ENCODE measurements at regions not wholly inside any gene's neighbourhood (a gene's known extent, or its start where the extent isn't known, plus 50 kb on each side); places are given as distances from the start of the nearest gene placed in this dataset.

DNA sequence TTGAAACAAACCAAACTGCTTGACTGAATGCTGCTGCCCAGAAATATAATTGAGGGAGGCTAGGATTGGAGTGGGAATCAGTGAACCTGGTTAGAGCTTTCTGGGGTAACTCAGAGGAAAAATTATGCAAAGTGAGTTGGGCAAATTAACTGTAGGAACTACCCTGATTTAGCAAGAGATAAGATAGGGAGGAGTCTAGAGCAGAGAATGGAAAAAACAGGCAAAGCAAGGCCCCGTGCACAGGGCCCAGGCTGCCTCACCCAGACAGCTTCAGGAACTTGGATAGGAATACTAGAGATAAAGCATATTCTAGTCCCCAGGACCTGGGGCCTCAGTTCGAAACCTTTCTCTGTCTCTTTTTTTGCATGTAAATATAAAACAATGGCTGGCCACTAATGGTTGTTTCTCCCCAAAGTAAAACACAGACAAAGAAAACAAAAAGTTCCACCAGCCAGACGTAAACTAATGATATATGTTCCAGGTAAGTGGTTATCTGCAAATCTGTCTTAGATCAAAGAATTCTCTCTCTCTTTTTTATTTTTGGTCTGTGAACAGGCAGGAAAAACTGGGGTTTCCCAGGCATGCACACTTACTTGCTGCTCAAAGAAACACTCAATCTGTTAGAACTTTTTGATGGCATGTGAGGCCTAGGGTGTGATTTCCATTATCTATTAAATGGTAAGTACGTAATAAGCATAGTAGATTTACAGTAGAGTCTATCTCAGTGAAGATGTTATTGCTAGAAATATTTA is 168.1 kb upstream of the MAP3K1 start:
- Histone ChIP-seq H3K36me3 (ENCODE audit: insufficient read depth, insufficient read length, low read length) (no peaks in the 10 kb centered on the region), H3K9me3 (ENCODE audit: insufficient read depth, low read length) (no peaks in the 10 kb centered on the region), H3K4me1 (ENCODE audit: insufficient read depth, insufficient read length) (peaks cover 8% of the 10 kb centered on the region), H3K9ac (ENCODE audit: insufficient read length, low read depth) (no peak overlapping the region), H3K27me3 (ENCODE audit: insufficient read depth, insufficient read length) (no peaks in the 10 kb centered on the region), H3K4me3 (ENCODE audit: insufficient read length, low read depth) (no peak overlapping the region)
- DNase-seq (ENCODE audit: low read depth, low spot score), result no peak
- TF ChIP-seq YY1 (IDR thresholded peaks at IDR 0.05; ENCODE audit: insufficient read depth, insufficient read length) (no peak), ZNF274 (IDR thresholded peaks at IDR 0.05; ENCODE audit: low read depth, low read length) (no peak), SUZ12 (IDR thresholded peaks at IDR 0.05; ENCODE audit: extremely low read depth, insufficient read depth, insufficient read length) (no peak)

DNA sequence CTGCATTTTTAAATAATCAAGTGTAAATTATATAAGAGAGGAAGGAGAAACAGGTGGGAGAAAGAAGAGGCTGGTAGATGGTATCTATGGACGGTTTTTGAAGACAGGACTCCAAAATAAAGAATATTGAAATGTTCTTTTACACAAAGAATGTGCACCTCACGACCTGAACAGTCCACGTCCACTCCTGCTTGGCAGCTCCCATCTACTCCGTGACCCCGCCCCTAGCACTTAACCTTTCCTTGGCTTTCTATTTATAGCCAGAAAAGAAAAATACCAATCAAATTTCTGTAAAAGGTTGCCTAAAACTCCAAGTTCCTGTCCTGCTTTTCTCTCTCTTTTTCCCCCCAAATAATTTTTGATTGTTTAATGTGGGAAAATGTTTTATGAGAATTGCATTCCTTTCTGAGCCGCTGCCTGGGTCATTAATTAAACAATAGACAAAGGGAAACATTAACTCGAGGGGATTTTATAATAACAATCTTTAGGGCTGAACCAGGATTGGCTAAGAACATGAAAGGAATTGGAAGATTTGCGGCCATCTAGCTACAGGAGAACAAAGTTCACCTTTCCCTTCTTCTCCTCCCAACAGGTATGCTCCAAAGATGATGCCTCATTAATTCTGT is 173.6 kb upstream of the MAP3K1 start:
- Histone ChIP-seq H3K36me3 (ENCODE audit: insufficient read depth, insufficient read length, low read length) (no peaks in the 10 kb centered on the region), H3K4me3 (ENCODE audit: insufficient read length, low read depth) (no peak overlapping the region), H3K4me1 (ENCODE audit: insufficient read depth, insufficient read length) (peaks cover under 1% of the 10 kb centered on the region), H3K9ac (ENCODE audit: insufficient read length, low read depth) (no peak overlapping the region), H3K27me3 (ENCODE audit: insufficient read depth, insufficient read length) (no peaks in the 10 kb centered on the region), H3K9me3 (ENCODE audit: insufficient read depth, low read length) (no peaks in the 10 kb centered on the region)
- DNase-seq (ENCODE audit: low read depth, low spot score), result no peak
- TF ChIP-seq ZNF274 (IDR thresholded peaks at IDR 0.05; ENCODE audit: low read depth, low read length) (no peak), SUZ12 (IDR thresholded peaks at IDR 0.05; ENCODE audit: extremely low read depth, insufficient read depth, insufficient read length) (no peak), YY1 (IDR thresholded peaks at IDR 0.05; ENCODE audit: insufficient read depth, insufficient read length) (no peak)

DNA sequence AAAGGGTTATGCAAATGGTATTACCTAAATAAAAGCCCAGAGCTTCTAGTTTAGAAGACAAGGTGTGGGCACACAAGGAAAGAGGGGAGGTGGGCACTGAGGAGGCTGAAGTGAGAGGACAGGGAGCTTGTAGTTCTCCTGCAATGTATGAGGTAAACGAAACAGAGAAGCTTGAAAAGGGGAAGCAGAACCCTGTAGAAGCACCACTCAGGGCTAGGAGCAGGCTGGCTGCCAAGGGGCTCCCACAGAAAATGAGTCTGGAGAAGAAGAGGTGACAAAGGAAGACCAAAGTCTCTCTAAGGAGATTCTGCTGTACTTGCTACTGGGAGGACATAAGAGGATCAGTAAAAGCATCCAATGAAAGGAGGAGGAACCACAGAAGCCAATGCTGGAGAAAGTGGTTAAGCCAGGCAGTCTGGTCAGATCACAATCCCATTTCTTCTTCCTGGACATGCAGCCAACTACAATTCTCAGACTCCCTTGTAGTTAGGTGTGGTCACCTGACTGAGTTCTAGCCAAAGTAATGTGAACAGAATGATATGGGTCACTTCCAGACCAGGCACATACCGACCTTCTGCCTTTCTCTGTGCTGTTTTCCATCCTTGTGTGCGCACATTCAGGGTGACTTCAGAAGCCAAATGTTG is 174.5 kb upstream of the MAP3K1 start:
- Histone ChIP-seq H3K9me3 (ENCODE audit: insufficient read depth, low read length) (no peaks in the 10 kb centered on the region), H3K36me3 (ENCODE audit: insufficient read depth, insufficient read length, low read length) (no peaks in the 10 kb centered on the region), H3K9ac (ENCODE audit: insufficient read length, low read depth) (no peak overlapping the region), H3K4me1 (ENCODE audit: insufficient read depth, insufficient read length) (no peaks in the 10 kb centered on the region), H3K4me3 (ENCODE audit: insufficient read length, low read depth) (no peak overlapping the region), H3K27me3 (ENCODE audit: insufficient read depth, insufficient read length) (no peaks in the 10 kb centered on the region)
- TF ChIP-seq ZNF274 (IDR thresholded peaks at IDR 0.05; ENCODE audit: low read depth, low read length) (no peak), SUZ12 (IDR thresholded peaks at IDR 0.05; ENCODE audit: extremely low read depth, insufficient read depth, insufficient read length) (no peak), YY1 (IDR thresholded peaks at IDR 0.05; ENCODE audit: insufficient read depth, insufficient read length) (no peak)
- no peak for DNase-seq (ENCODE audit: low read depth, low spot score)

DNA sequence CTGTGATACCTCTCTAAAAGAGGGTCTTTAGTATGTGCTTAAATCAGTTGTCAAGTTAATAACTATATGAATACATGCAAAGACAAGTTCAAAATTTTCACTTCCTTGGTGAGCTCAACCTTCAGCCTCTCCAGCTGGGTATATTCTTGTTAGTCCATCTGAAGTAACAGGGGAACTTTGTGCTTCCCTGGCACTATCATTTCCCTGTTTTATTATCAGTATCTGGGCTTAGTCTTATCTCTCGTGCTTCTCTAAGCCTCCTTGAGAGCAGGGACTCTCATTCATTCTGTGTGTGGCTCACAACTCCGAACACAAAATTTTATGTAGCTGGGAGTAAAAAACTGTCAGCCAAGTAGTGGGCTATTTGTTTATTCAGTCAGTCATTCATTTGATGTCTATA is 175.9 kb upstream of the MAP3K1 start:
- TF ChIP-seq YY1 (IDR thresholded peaks at IDR 0.05; ENCODE audit: insufficient read depth, insufficient read length) (no peak), ZNF274 (IDR thresholded peaks at IDR 0.05; ENCODE audit: low read depth, low read length) (no peak), SUZ12 (IDR thresholded peaks at IDR 0.05; ENCODE audit: extremely low read depth, insufficient read depth, insufficient read length) (no peak)
- Histone ChIP-seq H3K27me3 (ENCODE audit: insufficient read depth, insufficient read length) (no peaks in the 10 kb centered on the region), H3K4me1 (ENCODE audit: insufficient read depth, insufficient read length) (no peaks in the 10 kb centered on the region), H3K9ac (ENCODE audit: insufficient read length, low read depth) (no peak overlapping the region), H3K9me3 (ENCODE audit: insufficient read depth, low read length) (no peaks in the 10 kb centered on the region), H3K36me3 (ENCODE audit: insufficient read depth, insufficient read length, low read length) (no peaks in the 10 kb centered on the region), H3K4me3 (ENCODE audit: insufficient read length, low read depth) (no peak overlapping the region)
- no peak for DNase-seq (ENCODE audit: low read depth, low spot score)

DNA sequence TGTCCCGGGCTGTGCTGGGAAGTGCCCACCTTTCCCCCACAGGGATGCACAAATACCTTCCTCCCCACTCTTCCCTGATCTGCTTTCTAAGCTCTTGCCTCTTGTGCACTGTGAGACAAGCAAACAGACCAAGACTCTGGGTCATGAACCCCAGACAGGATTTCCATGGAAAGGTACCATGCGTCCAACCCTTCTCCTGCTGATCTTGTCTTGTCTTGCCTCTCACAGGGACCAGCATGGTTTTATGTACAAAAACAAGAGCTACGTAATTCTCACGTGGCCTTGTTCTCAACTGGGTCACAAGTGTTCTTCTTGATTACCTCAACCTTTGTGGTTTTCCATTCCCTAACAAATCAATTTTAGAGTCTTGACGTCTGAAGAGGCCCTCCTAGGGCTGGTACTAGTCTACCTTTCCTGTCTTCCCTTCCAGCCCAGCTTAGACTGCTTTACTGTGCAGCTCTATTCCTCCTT is 176.5 kb upstream of the MAP3K1 start:
- H3K4me1 ChIP-seq (ENCODE audit: insufficient read depth, insufficient read length), result no peaks in the 10 kb centered on the region
- no peak overlapping the region for H3K9ac ChIP-seq (ENCODE audit: insufficient read length, low read depth)
- H3K9me3 ChIP-seq (ENCODE audit: insufficient read depth, low read length), result no peaks in the 10 kb centered on the region
- no peak for DNase-seq (ENCODE audit: low read depth, low spot score)
- no peaks in the 10 kb centered on the region for H3K36me3 ChIP-seq (ENCODE audit: insufficient read depth, insufficient read length, low read length)
- H3K4me3 ChIP-seq (ENCODE audit: insufficient read length, low read depth), result no peak overlapping the region
- TF ChIP-seq ZNF274 (IDR thresholded peaks at IDR 0.05; ENCODE audit: low read depth, low read length) (no peak), YY1 (IDR thresholded peaks at IDR 0.05; ENCODE audit: insufficient read depth, insufficient read length) (no peak), SUZ12 (IDR thresholded peaks at IDR 0.05; ENCODE audit: extremely low read depth, insufficient read depth, insufficient read length) (no peak)
- no peaks in the 10 kb centered on the region for H3K27me3 ChIP-seq (ENCODE audit: insufficient read depth, insufficient read length)

DNA sequence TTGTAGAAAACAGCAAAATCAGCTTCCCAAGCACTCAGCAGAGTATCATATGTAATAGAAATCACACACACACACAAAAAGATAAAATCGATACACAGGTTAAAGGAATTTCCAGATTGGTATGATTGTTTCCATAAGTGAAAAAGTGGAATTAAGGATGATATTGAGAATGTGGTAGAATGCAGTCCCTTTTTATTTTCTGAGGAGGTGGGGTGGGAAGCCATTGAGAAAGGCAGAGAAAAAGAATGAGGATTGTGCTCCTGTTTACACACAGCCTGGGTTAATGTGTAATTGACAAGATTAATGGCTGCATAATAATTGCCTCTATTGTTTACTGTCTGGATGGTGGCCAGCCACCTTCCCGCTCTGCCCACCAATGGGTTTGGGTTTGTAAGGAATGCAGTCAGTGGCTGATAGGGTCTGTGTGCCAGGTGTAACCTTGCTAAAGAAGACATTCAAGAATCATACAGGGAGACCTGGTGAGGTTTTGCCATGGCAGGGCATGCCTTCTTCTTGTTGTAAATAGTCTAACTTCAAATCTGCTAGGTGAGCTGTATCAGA is 177.2 kb upstream of the MAP3K1 start:
- no peak overlapping the region for H3K9ac ChIP-seq (ENCODE audit: insufficient read length, low read depth)
- DNase-seq (ENCODE audit: low read depth, low spot score), result no peak
- H3K27me3 ChIP-seq (ENCODE audit: insufficient read depth, insufficient read length), result no peaks in the 10 kb centered on the region
- H3K4me1 ChIP-seq (ENCODE audit: insufficient read depth, insufficient read length), result no peaks in the 10 kb centered on the region
- H3K36me3 ChIP-seq (ENCODE audit: insufficient read depth, insufficient read length, low read length), result no peaks in the 10 kb centered on the region
- no peak for TF ChIP-seq SUZ12 (IDR thresholded peaks at IDR 0.05; ENCODE audit: extremely low read depth, insufficient read depth, insufficient read length)
- no peaks in the 10 kb centered on the region for H3K9me3 ChIP-seq (ENCODE audit: insufficient read depth, low read length)
- no peak overlapping the region for H3K4me3 ChIP-seq (ENCODE audit: insufficient read length, low read depth)

Data from NT2/D1 (cell line).